ENCODE measurements at regions not wholly inside any gene's neighbourhood (a gene's known extent, or its start where the extent isn't known, plus 50 kb on each side); places are given as distances from the start of the nearest gene placed in this dataset.
"Not testable (repeated sequence)": the region's sequence is repeated elsewhere in the genome, so short reads cannot be mapped to it uniquely, and the experiment has no call there.

DNA sequence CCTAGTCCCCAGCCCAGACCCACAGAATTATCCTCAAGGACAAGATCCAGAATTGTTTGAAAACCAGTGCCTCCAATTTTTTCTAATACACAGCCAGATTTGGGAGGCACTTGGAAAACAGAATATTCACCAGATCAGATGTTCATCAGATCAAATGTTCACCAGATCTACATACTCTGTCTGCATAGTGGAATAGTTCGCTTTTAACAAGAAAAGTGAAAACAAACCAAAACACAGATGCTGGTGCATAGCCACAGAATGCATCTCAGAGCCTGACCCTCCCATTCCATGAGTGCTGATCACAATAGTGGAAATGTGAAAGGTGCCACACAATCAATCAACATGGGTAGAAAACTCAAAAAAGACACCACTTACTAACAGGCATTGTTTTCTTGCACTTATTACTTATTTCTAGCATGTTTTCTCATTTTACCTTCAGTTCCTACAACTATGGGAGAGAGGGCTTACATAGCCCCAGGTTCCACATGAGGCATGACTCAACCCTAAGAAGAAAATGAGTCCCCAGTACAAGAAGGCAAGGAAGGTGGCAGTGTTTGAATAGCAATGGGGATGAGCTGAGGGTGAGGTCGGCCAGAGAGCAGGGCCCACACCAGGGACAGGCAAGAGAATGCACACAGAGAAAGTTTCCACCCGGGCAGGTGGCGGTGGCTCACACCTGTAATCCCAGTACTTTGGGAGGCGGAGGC, 432.7 kb upstream of the NFE2L3 start:
- no peak for DNase-seq

GRCh38 chr7:25720427-25720826, 431.6 kb upstream of the NFE2L3 start:
- DNase-seq = peak; percentile 38

- no peak for DNase-seq
Observed at GRCh38 chr7:25722856-25723255, 429.1 kb upstream of the NFE2L3 start.

DNA sequence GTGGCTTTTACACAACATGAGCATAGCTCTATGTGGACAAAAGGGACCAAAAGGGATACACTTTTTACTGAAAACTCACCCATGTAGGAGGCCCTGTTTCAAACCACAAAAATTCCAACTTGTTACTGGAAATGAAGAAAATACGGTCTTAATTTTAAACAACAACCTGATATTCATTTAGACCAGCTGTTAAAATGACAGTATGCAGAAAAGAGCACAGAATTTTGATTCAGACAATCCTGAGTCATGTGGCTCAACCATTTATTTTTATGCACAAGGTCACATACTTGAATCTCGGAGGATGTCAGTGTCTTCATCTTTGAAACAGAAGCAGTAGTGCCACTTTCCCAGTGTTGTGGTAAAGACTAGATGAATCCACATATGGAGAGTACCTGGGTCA, 426.5 kb upstream of the NFE2L3 start:
- DNase-seq = no peak

DNA sequence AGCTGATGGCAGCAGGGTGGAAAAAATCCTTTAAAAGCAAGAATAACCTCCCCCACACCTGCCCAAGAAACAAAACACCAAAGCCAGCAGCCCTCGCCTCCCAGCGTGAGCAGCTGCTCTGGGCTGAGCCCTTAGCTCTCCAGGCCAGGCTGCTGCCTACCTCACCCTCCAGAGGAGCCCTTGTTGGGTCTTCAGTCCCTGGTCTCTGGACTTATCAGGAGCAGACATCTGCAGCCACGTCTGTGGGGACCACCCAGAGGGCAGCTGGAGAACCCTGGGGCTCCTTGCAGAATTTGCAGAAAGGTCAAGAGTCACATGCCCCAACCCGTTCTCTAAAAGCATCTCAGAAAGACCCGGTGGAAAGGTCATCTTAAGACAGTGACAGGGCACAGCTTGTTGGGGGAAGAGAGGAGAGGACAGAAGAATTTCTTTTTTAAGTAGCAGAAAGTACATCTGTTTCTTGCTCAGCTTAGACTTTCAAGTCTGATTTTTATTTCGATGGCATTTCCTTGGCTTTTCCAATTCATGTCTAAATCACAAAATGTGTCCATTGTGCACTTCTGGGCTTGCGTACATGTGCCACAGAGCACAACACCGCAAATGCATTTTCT, 425.7 kb upstream of the NFE2L3 start:
- DNase-seq = peak; percentile 62

DNA sequence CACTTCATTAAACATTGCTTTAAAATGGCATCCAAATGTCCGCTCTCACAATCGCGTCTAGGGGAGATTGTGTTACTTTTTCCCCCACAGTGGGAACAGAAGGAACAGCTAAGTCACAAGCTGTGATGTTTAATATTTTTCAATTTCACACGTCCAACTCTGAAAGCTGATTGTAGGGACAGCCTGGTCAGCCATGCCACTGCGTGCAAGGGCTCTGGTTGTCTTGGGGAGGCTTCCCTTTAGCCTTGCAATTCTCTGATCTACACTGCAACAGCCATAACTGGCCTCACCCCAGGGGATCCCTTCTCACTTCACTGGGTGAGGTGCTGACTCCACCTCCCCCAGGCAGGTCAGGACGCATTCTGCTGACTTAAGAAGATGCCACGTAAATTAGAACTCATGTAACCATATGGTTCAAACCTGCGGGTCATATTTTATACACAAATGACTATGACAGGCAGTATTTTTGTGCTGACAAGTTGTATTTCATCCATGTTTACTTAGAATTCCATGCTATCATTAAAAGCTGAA, 425.2 kb upstream of the NFE2L3 start:
- DNase-seq = no peak

DNA sequence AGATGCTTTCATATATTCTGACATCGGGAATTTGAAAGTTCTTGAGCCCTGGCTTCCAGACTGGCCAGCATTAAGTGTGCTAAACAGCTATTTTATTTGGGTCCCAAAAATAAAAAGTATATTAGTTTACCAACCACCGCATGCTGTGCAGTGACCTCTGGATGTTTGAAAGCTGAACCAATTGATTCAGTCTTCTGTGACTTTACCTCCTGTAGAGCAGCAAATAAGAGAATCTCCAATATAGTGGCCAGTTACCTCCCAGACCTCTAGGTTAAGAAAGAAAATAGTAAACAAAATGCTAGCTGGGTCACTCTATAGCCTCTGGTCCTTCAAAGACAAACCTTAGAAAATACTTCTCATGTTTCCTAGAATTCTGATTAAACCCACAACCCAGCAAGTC, 424.6 kb upstream of the NFE2L3 start:
- no peak for DNase-seq

- DNase-seq = no peak
Observed at GRCh38 chr7:25727876-25728275, 424.1 kb upstream of the NFE2L3 start.

- peak; percentile 59 for DNase-seq
Observed at GRCh38 chr7:25731068-25731845, 420.7 kb upstream of the NFE2L3 start.

- no peak for DNase-seq
Observed at GRCh38 chr7:25731846-25732245, 420.2 kb upstream of the NFE2L3 start.

DNA sequence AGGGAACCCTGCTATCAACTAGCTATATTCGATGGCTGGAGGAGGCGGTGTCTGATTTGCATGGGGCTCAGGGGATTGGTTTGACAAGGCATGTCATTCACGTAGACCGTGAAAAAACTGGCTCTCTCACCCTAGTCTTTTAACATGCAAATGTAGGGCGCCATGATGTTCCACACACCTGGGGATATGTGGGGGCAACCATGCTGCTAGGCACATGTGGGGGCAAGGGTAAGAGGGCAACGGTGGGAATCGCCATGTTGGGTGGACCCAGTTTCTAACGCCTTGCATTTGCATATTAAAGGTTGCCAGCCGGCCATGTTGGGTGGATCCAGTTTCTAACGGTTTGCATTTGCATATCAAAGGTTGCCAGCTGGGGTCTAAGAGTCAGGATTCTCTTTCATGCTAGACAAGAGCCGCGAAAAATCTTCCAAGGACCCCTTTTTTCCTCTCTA, 419.2 kb upstream of the NFE2L3 start:
- DNase-seq = no peak

GRCh38 chr7:25735674-25736242, 416.2 kb upstream of the NFE2L3 start:
- DNase-seq = no peak

- DNase-seq = no peak
Observed at GRCh38 chr7:25738528-25738927, 413.5 kb upstream of the NFE2L3 start.

- DNase-seq = no peak
Observed at GRCh38 chr7:25739143-25739542, 412.9 kb upstream of the NFE2L3 start.

- DNase-seq = no peak
Observed at GRCh38 chr7:25742316-25742715, 409.7 kb upstream of the NFE2L3 start.

- not testable (repeated sequence) for DNase-seq
Observed at GRCh38 chr7:25743670-25744451, 408.1 kb upstream of the NFE2L3 start.

DNA sequence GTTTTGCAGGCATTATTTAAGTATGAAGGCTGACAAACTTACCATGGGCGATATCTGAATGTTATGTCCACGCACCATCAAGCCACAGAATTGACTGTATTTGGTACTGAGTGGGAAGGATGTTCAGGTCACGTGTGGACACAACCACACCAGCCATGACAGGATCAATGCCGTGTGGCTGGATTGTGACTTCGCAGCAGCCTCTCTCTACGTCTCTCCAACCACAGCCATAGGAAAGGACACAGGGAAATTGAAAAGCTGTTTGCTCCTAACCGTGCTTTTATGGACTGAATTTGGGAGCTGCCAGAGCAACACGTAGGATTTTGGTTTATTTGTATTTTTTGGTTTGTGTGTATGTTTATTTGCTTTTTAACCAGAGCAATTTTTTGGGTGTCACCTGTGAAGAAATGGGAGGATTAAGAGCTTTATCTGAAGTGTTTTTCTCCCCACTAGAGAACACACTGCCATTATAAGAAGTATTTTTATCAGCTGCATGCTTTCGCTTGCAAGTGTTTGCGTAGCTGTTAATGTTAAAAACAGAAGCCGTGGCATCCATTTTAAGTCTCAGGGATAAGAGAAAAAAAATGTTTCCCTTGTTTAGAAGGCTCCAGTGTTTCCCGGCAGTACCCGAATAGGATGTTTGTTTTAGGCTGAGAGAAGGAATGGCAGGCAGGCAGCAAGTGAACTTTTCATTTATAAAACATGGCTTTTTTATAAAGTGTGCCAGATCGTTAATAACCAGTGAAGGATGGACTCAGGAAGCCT, 401.1 kb upstream of the NFE2L3 start:
- DNase-seq = peak; percentile 58

DNA sequence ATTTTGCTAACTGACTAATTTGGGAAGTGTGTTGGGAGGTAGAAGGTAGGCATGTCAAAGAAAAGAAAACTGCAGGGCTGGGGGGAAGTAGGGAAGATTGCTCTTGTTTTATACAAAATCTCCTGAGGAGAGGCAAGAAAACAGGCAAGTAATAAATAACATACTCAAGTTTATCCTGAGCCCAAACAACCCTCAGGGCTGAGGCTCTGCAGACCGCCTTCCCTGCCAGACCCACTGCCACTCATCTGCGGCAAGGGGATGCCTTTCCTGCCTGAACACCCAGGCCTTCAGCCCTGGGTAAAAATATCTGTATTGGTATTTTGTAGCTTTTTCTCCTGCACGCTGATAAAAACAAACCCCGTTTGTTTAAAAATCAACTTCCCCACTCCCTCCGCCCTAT, 399.8 kb upstream of the NFE2L3 start:
- DNase-seq = no peak

DNA sequence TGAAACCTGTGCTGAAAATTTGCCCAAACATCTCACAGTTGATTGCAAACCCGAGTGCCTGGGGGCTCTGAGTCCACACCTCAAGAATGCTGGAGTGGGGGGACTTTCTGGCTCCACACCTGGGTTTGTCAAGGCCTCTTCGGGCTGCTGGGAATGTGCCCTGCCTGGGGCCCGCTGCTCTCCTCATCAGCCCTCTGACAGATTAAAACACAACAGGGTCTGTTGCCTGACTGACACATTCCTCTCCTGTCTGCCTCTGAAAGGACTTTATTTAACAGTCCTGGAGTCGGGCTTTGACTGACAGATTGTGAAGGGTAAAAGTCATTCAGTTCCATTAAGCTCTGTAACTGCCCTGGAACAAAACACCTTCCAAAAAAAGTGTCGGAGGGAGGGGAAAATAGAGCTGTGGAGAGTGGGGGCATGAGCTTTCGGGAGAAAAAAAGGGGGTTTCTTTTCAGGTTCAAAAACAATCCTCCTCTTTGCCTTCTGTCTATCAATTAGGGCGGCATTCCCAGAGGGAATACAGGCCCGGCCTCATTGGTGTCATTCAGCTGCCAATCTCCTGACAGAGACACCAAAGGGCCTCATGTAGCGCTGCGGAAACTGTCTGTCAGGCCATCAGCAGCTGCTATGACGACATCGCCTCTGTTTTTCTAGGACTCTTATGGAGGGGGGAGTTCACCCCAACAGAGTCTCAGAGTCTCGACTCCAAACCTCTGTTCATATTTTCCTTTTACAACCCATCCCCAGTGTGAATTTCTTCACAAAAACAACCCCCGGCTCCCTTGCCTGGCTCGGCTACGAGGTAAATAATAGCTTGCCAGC, 398.8 kb upstream of the NFE2L3 start:
- peak; percentile 78 for DNase-seq

- no peak for DNase-seq
Observed at GRCh38 chr7:25753837-25754236, 398.2 kb upstream of the NFE2L3 start.
